SK-N-SH (cell line): ENCODE measurements at regions not wholly inside any gene's neighbourhood (a gene's known extent, or its start where the extent isn't known, plus 50 kb on each side); places are given as distances from the start of the nearest gene placed in this dataset.

ENCODE experiments used
- CTCF ChIA-PET: fragments of 300-600, 350-600 bp; formaldehyde crosslinking; extraction: SDS; loops from one replicate; lab custom pipeline; 2021; lab: Yijun Ruan, JAX
- POLR2A ChIA-PET: fragments of 350-600 bp; sonication (Branson Sonifier 250); formaldehyde crosslinking; extraction: SDS; loops from one replicate; lab custom pipeline; 2020; ENCODE audit warnings: antibody characterized with exemption, inconsistent platforms; lab: Yijun Ruan, JAX
- DNase-seq: peaks from one replicate; pipeline ENCODE4 v3.0.0; 2012
- H2AFZ ChIP-seq: fragments of 200-600 bp; sonication (generic); 2 replicates; pipeline ENCODE4 v1.8.1; 2016; ENCODE audit warnings: antibody characterized with exemption, mild to moderate bottlenecking, low read depth
- H3F3A ChIP-seq: fragments of 200-600 bp; sonication (generic); replicated peaks from 2 replicates; pipeline ENCODE3; 2016; ENCODE audit warnings: antibody characterized with exemption, mild to moderate bottlenecking; ENCODE audit not compliant: insufficient read depth
- H3K27ac ChIP-seq, 2 experiments: fragments of 200-500 bp in 1 of 2; fragments of 200-600 bp in 1 of 2; sonication (Bioruptor generic) in 1 of 2; sonication (generic), shearing (Covaris generic) in 1 of 2; 2 replicates each; pipeline versions ENCODE4 v1.5.1 to v1.6.1; 2014 to 2016; ENCODE audit warnings: low read depth in 2 of 2, inconsistent platforms in 1 of 2, low read length in 1 of 2, mild to moderate bottlenecking in 1 of 2, mixed read lengths in 1 of 2
- H3K27me3 ChIP-seq: fragments of 200-600 bp; sonication (generic), shearing (Covaris generic); 2 replicates; pipeline ENCODE4 v1.6.1; 2016; ENCODE audit warnings: mixed run types; ENCODE audit not compliant: insufficient read depth
- H3K36me3 ChIP-seq, 2 experiments: fragments of 200-500 bp in 1 of 2; fragments of 200-600 bp in 1 of 2; sonication (Bioruptor generic) in 1 of 2; sonication (generic) in 1 of 2; replicated peaks in 1 of 2; 2 replicates each; pipeline versions ENCODE3 to v1.5.1; 2014 to 2016; ENCODE audit warnings: low read length in 1 of 2, mild to moderate bottlenecking in 1 of 2; ENCODE audit not compliant: insufficient read depth in 2 of 2, control insufficient read depth in 1 of 2
- H3K4me1 ChIP-seq, 2 experiments: fragments of 200-500 bp in 1 of 2; fragments of 200-600 bp in 1 of 2; sonication (Bioruptor generic) in 1 of 2; sonication (generic), shearing (Covaris generic) in 1 of 2; 2 replicates each; pipeline versions ENCODE4 v1.5.1 to v1.6.1; 2014 to 2016; ENCODE audit warnings: low read depth in 1 of 2, low read length in 1 of 2, mixed run types in 1 of 2; ENCODE audit not compliant: insufficient read depth in 2 of 2, control insufficient read depth in 1 of 2
- H3K4me2 ChIP-seq: fragments of 200-600 bp; sonication (generic), shearing (Covaris generic); 2 replicates; pipeline ENCODE4 v1.6.1; 2017; ENCODE audit warnings: mixed run types
- H3K4me3 ChIP-seq, 2 experiments: fragments of 200-500 bp in 1 of 2; fragments of 200-600 bp in 1 of 2; sonication (Bioruptor generic) in 1 of 2; sonication (generic), shearing (Covaris generic) in 1 of 2; 2 replicates each; pipeline versions ENCODE4 v1.5.1 to v1.8.1; 2014 to 2016; ENCODE audit warnings: low read depth in 2 of 2, inconsistent platforms in 1 of 2, low read length in 1 of 2, mild to moderate bottlenecking in 1 of 2, mixed read lengths in 1 of 2, moderate library complexity in 1 of 2
- H3K79me2 ChIP-seq: fragments of 200-600 bp; sonication (generic); 2 replicates; pipeline ENCODE4 v1.8.1; 2017; ENCODE audit warnings: mild to moderate bottlenecking; ENCODE audit not compliant: insufficient read depth
- H3K9ac ChIP-seq: fragments of 200-600 bp; sonication (generic); 2 replicates; pipeline ENCODE4 v1.6.1; 2017; ENCODE audit warnings: mixed run types
- H3K9me2 ChIP-seq: fragments of 200-600 bp; sonication (generic); 2 replicates; pipeline ENCODE4 v1.6.1; 2017; ENCODE audit warnings: mixed run types
- H3K9me3 ChIP-seq: fragments of 200-600 bp; sonication (generic); 2 replicates; pipeline ENCODE4 v1.6.1; 2017; ENCODE audit warnings: mixed run types, mild to moderate bottlenecking, moderate library complexity
- H4K20me1 ChIP-seq: fragments of 200-600 bp; sonication (generic); 2 replicates; pipeline ENCODE4 v1.6.1; 2017; ENCODE audit warnings: mild to moderate bottlenecking, mixed run types; ENCODE audit not compliant: insufficient read depth
- CHD2 ChIP-seq: fragments of 150-350 bp; IDR thresholded peaks from 2 replicates; pipeline ENCODE4 v1.6.1; 2018; ENCODE audit warnings: low read length; ENCODE audit not compliant: partially characterized antibody
- EZH2phosphoT487 ChIP-seq: fragments of 200-600 bp; sonication (generic); IDR thresholded peaks from 2 replicates; pipeline ENCODE4 v1.6.1; 2017; ENCODE audit warnings: low read depth, mixed run types, mild to moderate bottlenecking, antibody characterized with exemption, moderate library complexity, borderline replicate concordance
- FOSL2 ChIP-seq: IDR thresholded peaks from 2 replicates; pipeline ENCODE4 v1.4.0; 2012; ENCODE audit warnings: low read depth, mild to moderate bottlenecking, moderate library complexity, borderline replicate concordance
- GATA2 ChIP-seq: sonication (generic); formaldehyde crosslinking; IDR thresholded peaks from 2 replicates; pipeline ENCODE4 v1.5.0; 2020; ENCODE audit warnings: mild to moderate bottlenecking, missing genetic modification reagents
- MEF2A ChIP-seq: IDR thresholded peaks from 2 replicates; pipeline ENCODE4 v1.4.0; 2012; ENCODE audit warnings: low read depth, borderline replicate concordance
- MXI1 ChIP-seq: IDR thresholded peaks from 2 replicates; pipeline ENCODE4 v1.6.1; 2012; ENCODE audit warnings: mild to moderate bottlenecking, low read depth, low read length, improper control_type of control experiment
- NFIC ChIP-seq: IDR thresholded peaks from 2 replicates; pipeline ENCODE4 v1.4.0; 2012; ENCODE audit warnings: borderline replicate concordance
- NRF1 ChIP-seq: IDR thresholded peaks from 2 replicates; pipeline ENCODE4 v1.6.1; 2012; ENCODE audit warnings: low read depth, mild to moderate bottlenecking, low read length
- POLR2AphosphoS5 ChIP-seq: IDR thresholded peaks from 2 replicates; pipeline ENCODE4 v1.6.1; 2012; ENCODE audit warnings: low read depth, low read length
- RAD21 ChIP-seq: IDR thresholded peaks from 2 replicates; pipeline ENCODE4 v1.6.1; 2012; ENCODE audit warnings: mild to moderate bottlenecking, low read length
- RCOR1 ChIP-seq: fragments of 150-350 bp; IDR thresholded peaks from 2 replicates; pipeline ENCODE4 v1.6.1; 2017; ENCODE audit warnings: antibody characterized with exemption, low read length
- RFX5 ChIP-seq: IDR thresholded peaks from 2 replicates; pipeline ENCODE4 v1.6.1; 2012; ENCODE audit warnings: mild to moderate bottlenecking, improper control_type of control experiment, low read length
- RXRA ChIP-seq: IDR thresholded peaks from 2 replicates; pipeline ENCODE4 v1.4.0; 2012; ENCODE audit warnings: low read depth, mild to moderate bottlenecking, borderline replicate concordance
- SIN3A ChIP-seq: IDR thresholded peaks from 2 replicates; pipeline ENCODE4 v1.6.1; 2012; ENCODE audit warnings: low read depth, mild to moderate bottlenecking, low read length, moderate library complexity, borderline replicate concordance
- SMC3 ChIP-seq: IDR thresholded peaks from 2 replicates; pipeline ENCODE4 v1.6.1; 2012; ENCODE audit warnings: low read depth, low read length, improper control_type of control experiment
- TAF1 ChIP-seq: IDR thresholded peaks from 2 replicates; pipeline ENCODE4 v1.6.1; 2012; ENCODE audit warnings: low read depth, mild to moderate bottlenecking, low read length, moderate library complexity, borderline replicate concordance
- TCF12 ChIP-seq: IDR thresholded peaks from 2 replicates; pipeline ENCODE4 v1.4.0; 2012
- WGBS: methylation state at CpG from one replicate; pipeline ENCODE4 v1.1.6; 2017; ENCODE audit warnings: low lambda C conversion rate; 5-methylcytosine and 5-hydroxymethylcytosine counted together
- TF ChIP-seq, protein P1 (sequence below): IDR thresholded peaks from 2 replicates; pipeline ENCODE4 v1.4.0; 2012; ENCODE audit warnings: low read depth
- TF ChIP-seq, protein P2 (sequence below): fragments of 200-600 bp; sonication (generic); IDR thresholded peaks from 2 replicates; pipeline ENCODE4 v1.6.1; 2017; ENCODE audit warnings: antibody characterized with exemption, mild to moderate bottlenecking, moderate library complexity
- TF ChIP-seq, protein P3 (sequence below): IDR thresholded peaks from 2 replicates; pipeline ENCODE4; 2012
- TF ChIP-seq, protein P4 (sequence below): fragments of 150-350 bp; IDR thresholded peaks from 2 replicates; pipeline ENCODE4 v1.6.1; 2017; ENCODE audit warnings: antibody characterized with exemption, low read length, low read depth, borderline replicate concordance
- TF ChIP-seq, protein P5 (sequence below): IDR thresholded peaks from 2 replicates; pipeline ENCODE4 v1.6.1; 2012; ENCODE audit warnings: mild to moderate bottlenecking, low read depth, low read length, moderate library complexity

DNA sequence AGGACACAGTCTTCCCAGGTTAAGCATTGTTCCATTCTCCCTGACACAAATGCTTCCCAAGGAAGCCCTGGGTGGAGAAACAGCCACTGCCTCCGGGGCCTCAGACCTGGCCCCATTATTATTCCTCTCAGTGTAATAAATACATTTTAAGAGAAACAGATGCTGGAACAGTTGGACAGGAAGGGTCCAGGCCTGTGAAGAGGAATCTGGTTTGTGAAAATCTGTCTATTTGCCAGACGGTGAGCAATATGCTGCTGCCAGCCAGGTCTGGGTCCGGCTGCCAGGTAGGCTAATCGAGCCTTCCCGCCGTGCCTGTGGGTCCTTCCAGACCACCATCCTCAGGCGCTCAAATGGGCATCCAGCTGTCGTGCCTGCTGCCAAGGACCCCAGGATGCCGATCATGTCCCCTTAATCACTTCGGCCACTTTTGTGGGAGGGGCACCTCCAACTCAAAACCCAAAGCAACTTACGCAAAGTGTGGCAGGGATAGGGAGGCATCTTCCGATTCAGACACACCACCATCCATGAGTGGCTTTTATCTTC is 528.4 kb downstream of the MIAT start (continued):
- TF ChIP-seq TAF1 (no peak), MXI1 (no peak), NFIC (no peak), RAD21 (no peak)
- TF ChIP-seq, protein P1, sequence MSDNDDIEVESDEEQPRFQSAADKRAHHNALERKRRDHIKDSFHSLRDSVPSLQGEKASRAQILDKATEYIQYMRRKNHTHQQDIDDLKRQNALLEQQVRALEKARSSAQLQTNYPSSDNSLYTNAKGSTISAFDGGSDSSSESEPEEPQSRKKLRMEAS = no peak
- TF ChIP-seq, protein P2, sequence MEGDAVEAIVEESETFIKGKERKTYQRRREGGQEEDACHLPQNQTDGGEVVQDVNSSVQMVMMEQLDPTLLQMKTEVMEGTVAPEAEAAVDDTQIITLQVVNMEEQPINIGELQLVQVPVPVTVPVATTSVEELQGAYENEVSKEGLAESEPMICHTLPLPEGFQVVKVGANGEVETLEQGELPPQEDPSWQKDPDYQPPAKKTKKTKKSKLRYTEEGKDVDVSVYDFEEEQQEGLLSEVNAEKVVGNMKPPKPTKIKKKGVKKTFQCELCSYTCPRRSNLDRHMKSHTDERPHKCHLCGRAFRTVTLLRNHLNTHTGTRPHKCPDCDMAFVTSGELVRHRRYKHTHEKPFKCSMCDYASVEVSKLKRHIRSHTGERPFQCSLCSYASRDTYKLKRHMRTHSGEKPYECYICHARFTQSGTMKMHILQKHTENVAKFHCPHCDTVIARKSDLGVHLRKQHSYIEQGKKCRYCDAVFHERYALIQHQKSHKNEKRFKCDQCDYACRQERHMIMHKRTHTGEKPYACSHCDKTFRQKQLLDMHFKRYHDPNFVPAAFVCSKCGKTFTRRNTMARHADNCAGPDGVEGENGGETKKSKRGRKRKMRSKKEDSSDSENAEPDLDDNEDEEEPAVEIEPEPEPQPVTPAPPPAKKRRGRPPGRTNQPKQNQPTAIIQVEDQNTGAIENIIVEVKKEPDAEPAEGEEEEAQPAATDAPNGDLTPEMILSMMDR = no peak

DNA sequence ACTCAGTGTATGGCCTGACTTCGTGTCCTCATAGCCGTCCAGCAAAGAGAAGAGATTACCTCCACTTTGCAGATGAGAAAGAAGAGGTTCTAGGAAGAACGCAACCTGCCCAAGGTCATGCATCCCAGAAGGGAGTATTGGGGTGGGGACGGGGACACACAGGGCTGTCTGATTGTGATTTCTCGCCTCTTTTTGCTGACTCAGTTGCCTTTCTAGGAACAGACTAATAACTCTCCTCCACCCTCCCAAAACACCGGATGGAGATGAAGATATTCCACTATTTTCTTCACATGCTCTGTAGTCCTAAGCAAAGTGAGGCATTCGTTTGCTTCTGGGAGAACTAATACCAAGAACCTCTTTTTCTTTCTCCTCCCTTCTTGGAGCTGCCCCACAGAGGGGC is 529.3 kb downstream of the MIAT start:
- H3K4me3 ChIP-seq = no peak overlapping the region
- peaks cover 5% of the 10 kb centered on the region; the same call in 1 of the 2 replicates for H3K9me3 ChIP-seq
- peaks cover 0 to 7% of the 10 kb centered on the region in 2 experiments; a peak in 1 of 4 replicates for H3K4me1 ChIP-seq
- H4K20me1 ChIP-seq = no peaks in the 10 kb centered on the region
- TF ChIP-seq POLR2AphosphoS5 (no peak), MEF2A (no peak), GATA2 (CRISPR knock-in tag) (no peak), EZH2phosphoT487 (no peak), TAF1 (no peak), NRF1 (no peak), FOSL2 (no peak), RAD21 (no peak), SIN3A (no peak), RFX5 (no peak), RCOR1 (no peak), RXRA (no peak), CHD2 (no peak), SMC3 (no peak), NFIC (no peak), TCF12 (no peak)
- TF ChIP-seq, protein P3, sequence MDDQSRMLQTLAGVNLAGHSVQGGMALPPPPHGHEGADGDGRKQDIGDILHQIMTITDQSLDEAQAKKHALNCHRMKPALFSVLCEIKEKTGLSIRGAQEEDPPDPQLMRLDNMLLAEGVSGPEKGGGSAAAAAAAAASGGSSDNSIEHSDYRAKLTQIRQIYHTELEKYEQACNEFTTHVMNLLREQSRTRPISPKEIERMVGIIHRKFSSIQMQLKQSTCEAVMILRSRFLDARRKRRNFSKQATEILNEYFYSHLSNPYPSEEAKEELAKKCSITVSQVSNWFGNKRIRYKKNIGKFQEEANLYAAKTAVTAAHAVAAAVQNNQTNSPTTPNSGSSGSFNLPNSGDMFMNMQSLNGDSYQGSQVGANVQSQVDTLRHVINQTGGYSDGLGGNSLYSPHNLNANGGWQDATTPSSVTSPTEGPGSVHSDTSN = no peak
- TF ChIP-seq, protein P4, sequence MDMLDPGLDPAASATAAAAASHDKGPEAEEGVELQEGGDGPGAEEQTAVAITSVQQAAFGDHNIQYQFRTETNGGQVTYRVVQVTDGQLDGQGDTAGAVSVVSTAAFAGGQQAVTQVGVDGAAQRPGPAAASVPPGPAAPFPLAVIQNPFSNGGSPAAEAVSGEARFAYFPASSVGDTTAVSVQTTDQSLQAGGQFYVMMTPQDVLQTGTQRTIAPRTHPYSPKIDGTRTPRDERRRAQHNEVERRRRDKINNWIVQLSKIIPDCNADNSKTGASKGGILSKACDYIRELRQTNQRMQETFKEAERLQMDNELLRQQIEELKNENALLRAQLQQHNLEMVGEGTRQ = no peak
- TF ChIP-seq, protein P5, sequence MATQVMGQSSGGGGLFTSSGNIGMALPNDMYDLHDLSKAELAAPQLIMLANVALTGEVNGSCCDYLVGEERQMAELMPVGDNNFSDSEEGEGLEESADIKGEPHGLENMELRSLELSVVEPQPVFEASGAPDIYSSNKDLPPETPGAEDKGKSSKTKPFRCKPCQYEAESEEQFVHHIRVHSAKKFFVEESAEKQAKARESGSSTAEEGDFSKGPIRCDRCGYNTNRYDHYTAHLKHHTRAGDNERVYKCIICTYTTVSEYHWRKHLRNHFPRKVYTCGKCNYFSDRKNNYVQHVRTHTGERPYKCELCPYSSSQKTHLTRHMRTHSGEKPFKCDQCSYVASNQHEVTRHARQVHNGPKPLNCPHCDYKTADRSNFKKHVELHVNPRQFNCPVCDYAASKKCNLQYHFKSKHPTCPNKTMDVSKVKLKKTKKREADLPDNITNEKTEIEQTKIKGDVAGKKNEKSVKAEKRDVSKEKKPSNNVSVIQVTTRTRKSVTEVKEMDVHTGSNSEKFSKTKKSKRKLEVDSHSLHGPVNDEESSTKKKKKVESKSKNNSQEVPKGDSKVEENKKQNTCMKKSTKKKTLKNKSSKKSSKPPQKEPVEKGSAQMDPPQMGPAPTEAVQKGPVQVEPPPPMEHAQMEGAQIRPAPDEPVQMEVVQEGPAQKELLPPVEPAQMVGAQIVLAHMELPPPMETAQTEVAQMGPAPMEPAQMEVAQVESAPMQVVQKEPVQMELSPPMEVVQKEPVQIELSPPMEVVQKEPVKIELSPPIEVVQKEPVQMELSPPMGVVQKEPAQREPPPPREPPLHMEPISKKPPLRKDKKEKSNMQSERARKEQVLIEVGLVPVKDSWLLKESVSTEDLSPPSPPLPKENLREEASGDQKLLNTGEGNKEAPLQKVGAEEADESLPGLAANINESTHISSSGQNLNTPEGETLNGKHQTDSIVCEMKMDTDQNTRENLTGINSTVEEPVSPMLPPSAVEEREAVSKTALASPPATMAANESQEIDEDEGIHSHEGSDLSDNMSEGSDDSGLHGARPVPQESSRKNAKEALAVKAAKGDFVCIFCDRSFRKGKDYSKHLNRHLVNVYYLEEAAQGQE = no peak
- H3K27ac ChIP-seq = no peak overlapping the region
- ChIA-PET CTCF (no interaction called here), POLR2A (no interaction called here)
- DNase-seq = no peak
- H3K79me2 ChIP-seq = no peaks in the 10 kb centered on the region
- no peak overlapping the region for H3K4me2 ChIP-seq
- no peak overlapping the region for H3K9ac ChIP-seq
- H2AFZ ChIP-seq = no peak overlapping the region
- H3F3A ChIP-seq = no peaks in the 10 kb centered on the region
- H3K9me2 ChIP-seq = no peaks in the 10 kb centered on the region
- whole genome bisulfite sequencing = 70% methylated on average over 7 of the region's 7 CpGs
- no peaks in the 10 kb centered on the region for H3K36me3 ChIP-seq
- H3K27me3 ChIP-seq = no peaks in the 10 kb centered on the region; the same call in 1 of the 2 replicates
